ENCODE measurements at regions not wholly inside any gene's neighbourhood (a gene's known extent, or its start where the extent isn't known, plus 50 kb on each side); places are given as distances from the start of the nearest gene placed in this dataset.

DNA sequence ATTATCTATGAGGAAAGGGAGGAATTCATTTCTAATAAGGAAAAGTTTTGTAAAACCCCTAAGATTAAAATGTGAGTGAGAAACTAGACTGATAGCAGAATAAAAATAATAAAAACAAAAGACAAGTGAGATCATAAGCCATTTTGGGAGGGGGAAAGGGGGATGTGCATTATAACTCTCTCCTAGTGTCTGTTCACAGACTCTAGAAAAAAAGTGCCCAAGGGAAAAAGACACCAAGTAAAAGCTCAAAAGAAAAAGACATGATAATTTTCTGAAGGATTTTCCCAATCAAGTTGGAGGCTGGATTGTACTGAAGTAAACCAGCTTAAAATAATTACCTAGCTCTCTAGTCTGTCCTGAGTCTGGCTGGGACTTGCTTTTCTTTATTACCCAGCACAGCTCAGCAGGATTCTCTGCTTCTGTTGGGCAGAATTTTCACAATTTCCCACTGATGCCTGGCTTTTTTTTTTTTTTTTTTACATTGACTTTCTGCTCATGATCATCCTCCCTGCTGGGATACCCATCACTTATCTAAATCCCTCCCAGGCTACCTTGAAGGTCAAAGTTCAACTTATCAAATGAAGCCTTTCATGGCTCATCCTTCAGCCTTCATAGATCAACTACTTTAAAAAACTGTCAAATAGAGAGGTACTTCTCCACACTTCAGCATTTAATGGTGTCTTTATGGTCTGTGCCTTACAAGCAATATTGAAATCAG lies 124.2 kb upstream of the KCNJ16 start:
- Histone ChIP-seq H3K4me3 (ENCODE audit: low read depth, low read length) (no peak overlapping the region), H3K27ac (ENCODE audit: low read depth, low read length) (no peak overlapping the region), H3K9me3 (ENCODE audit: control insufficient read depth, insufficient read depth, low read length) (no peaks in the 10 kb centered on the region), H3K27me3 (ENCODE audit: control insufficient read depth, insufficient read depth, low read length) (no peaks in the 10 kb centered on the region)
- no peak for DNase-seq (ENCODE audit: low read depth, low spot score)
- ChIA-PET POLR2A (no interaction called here), CTCF (interaction anchor here (0.7 kb wide), 1 partner anchor 9 kb away, joined by 5 read pairs; no protein-coding TSS in a partner anchor)
- TF ChIP-seq, protein P1, sequence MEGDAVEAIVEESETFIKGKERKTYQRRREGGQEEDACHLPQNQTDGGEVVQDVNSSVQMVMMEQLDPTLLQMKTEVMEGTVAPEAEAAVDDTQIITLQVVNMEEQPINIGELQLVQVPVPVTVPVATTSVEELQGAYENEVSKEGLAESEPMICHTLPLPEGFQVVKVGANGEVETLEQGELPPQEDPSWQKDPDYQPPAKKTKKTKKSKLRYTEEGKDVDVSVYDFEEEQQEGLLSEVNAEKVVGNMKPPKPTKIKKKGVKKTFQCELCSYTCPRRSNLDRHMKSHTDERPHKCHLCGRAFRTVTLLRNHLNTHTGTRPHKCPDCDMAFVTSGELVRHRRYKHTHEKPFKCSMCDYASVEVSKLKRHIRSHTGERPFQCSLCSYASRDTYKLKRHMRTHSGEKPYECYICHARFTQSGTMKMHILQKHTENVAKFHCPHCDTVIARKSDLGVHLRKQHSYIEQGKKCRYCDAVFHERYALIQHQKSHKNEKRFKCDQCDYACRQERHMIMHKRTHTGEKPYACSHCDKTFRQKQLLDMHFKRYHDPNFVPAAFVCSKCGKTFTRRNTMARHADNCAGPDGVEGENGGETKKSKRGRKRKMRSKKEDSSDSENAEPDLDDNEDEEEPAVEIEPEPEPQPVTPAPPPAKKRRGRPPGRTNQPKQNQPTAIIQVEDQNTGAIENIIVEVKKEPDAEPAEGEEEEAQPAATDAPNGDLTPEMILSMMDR (IDR thresholded peaks at IDR 0.05; ENCODE audit: low read depth, low read length) = no peak

DNA sequence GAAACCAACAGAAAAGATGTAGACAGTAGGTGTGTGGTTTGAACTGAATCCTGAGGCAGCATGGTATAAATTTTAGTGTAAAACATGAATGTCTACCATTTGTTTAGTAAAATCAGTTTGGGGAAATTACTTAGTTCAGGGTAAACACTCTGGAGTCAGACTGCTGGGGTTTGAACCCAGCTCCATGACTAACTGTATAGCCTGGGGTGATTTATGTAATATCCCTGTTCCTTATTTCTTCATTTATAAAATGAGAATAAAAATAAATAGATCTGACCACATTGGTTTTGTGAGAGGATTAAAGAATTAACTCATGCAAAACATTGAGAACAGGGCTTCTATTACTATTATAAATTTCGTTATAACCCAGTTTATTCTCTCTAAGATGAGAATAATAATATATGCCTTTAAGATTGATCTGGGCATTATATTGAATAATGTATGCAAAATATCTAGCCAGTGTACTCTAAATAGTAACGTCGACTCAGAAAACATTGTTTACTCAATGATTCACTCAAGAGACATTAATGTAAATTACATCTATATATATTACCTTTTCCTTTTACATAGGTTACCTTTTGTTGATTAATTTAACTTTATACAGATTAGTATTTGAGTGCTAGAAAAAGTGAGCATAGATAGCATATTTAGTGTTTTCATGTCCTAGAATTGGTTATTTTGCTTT lies 120.6 kb upstream of the KCNJ16 start:
- TF ChIP-seq, protein P1 (IDR thresholded peaks at IDR 0.05; ENCODE audit: low read depth, low read length) = no peak
- no peak for DNase-seq (ENCODE audit: low read depth, low spot score)
- no peak overlapping the region for H3K4me3 ChIP-seq (ENCODE audit: low read depth, low read length)
- H3K27me3 ChIP-seq (ENCODE audit: control insufficient read depth, insufficient read depth, low read length) = no peaks in the 10 kb centered on the region
- no peaks in the 10 kb centered on the region for H3K9me3 ChIP-seq (ENCODE audit: control insufficient read depth, insufficient read depth, low read length)
- POLR2A ChIA-PET = no interaction called here
- CTCF ChIA-PET = no interaction called here
- no peak overlapping the region for H3K27ac ChIP-seq (ENCODE audit: low read depth, low read length)

DNA sequence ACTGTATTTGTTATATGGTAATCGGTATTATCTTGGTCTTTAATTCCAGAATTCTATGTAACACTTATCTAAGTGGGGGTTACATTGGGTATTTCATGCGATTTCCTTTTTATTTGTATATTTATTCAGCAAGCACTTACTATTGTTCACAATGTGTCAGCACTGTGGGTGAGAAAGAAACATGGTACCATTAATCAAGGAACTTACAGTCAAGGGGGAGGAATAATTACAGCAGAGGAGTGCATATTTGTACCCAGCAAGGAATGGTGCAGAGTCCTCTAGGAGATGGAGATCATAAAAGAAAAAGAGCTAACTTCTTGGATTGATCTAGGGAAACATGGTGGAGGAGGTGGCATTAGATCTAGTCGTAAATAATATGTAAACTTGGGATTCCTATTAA lies 117.0 kb upstream of the KCNJ16 start:
- DNase-seq (ENCODE audit: low read depth, low spot score) = no peak
- Histone ChIP-seq H3K9me3 (ENCODE audit: control insufficient read depth, insufficient read depth, low read length) (no peaks in the 10 kb centered on the region), H3K27ac (ENCODE audit: low read depth, low read length) (no peak overlapping the region), H3K4me3 (ENCODE audit: low read depth, low read length) (no peak overlapping the region), H3K27me3 (ENCODE audit: control insufficient read depth, insufficient read depth, low read length) (no peaks in the 10 kb centered on the region)
- ChIA-PET POLR2A (no interaction called here), CTCF (no interaction called here)
- TF ChIP-seq, protein P1 (IDR thresholded peaks at IDR 0.05; ENCODE audit: low read depth, low read length) = no peak

DNA sequence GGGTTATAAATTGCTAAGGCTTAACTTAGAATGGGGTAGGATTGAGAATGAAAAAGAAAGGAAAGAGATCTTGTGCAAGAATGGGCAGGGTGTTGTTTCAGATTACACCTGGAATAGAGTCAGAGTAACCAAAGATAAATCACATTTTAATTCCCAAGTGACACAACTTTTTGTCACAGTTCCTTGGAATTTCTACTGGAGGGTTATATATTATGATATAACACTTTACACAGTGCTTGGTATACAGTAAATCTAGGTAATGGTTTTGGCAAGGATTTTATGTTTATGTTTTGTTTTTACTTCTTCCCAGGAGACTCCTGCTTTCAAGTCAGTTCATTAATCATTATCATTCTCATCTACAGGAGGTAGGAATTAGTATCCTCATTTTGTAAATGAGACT lies 115.7 kb upstream of the KCNJ16 start:
- TF ChIP-seq, protein P1 (IDR thresholded peaks at IDR 0.05; ENCODE audit: low read depth, low read length) = no peak

DNA sequence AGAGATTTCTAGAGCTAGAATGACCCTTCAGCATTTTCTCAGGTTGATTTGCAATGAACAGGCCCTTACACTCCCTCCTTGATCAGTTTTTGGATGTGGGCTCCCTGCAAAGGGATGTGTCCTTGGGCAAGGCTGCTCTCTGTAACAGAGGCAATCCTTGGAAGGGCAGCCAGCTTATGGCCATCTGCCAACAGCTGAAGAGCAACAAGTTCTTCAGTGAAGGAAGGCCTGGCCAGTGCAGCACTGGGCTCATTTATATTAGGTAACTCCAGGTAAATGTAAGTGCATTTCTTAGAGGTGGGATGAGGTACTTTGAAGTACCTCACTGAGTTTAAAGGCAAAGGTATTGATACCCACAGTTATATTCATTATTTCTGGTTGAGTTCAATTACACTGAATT lies 114.3 kb upstream of the KCNJ16 start:
- no peak for DNase-seq (ENCODE audit: low read depth, low spot score)
- Histone ChIP-seq H3K27me3 (ENCODE audit: control insufficient read depth, insufficient read depth, low read length) (no peaks in the 10 kb centered on the region), H3K4me3 (ENCODE audit: low read depth, low read length) (no peak overlapping the region), H3K27ac (ENCODE audit: low read depth, low read length) (no peak overlapping the region), H3K9me3 (ENCODE audit: control insufficient read depth, insufficient read depth, low read length) (no peaks in the 10 kb centered on the region)
- TF ChIP-seq, protein P1 (IDR thresholded peaks at IDR 0.05; ENCODE audit: low read depth, low read length) = no peak
- ChIA-PET CTCF (no interaction called here), POLR2A (interaction anchor here (0.8 kb wide), 1 partner anchor 53 kb away, joined by 8 read pairs; no protein-coding TSS in a partner anchor)

More for the DNA sequence above, 115.7 kb upstream of the KCNJ16 start:
- no peaks in the 10 kb centered on the region for H3K27me3 ChIP-seq (ENCODE audit: control insufficient read depth, insufficient read depth, low read length)
- DNase-seq (ENCODE audit: low read depth, low spot score) = no peak
- ChIA-PET POLR2A (no interaction called here), CTCF (no interaction called here)
- H3K4me3 ChIP-seq (ENCODE audit: low read depth, low read length) = no peak overlapping the region
- no peaks in the 10 kb centered on the region for H3K9me3 ChIP-seq (ENCODE audit: control insufficient read depth, insufficient read depth, low read length)
- no peak overlapping the region for H3K27ac ChIP-seq (ENCODE audit: low read depth, low read length)

Data from AG04450 (cell line).